Hepatocyte (in vitro differentiated cells): ENCODE measurements at regions not wholly inside any gene's neighbourhood (a gene's known extent, or its start where the extent isn't known, plus 50 kb on each side); places are given as distances from the start of the nearest gene placed in this dataset.

ENCODE experiments used
- DNase-seq: peaks from one replicate; pipeline ENCODE4 v3.0.0-alpha.2; 2016; ENCODE audit warnings: low spot score
- H2AFZ ChIP-seq: fragments of 200-600 bp; sonication (generic); 2 replicates; pipeline ENCODE4 v1.6.0; 2016; ENCODE audit warnings: antibody characterized with exemption, mild to moderate bottlenecking
- H3K27ac ChIP-seq: fragments of 200-600 bp; sonication (generic); 2 replicates; pipeline ENCODE4 v1.5.1; 2016; ENCODE audit warnings: mild to moderate bottlenecking
- H3K27me3 ChIP-seq: fragments of 200-600 bp; sonication (generic); 2 replicates; pipeline ENCODE4 v1.6.1; 2016
- H3K36me3 ChIP-seq: fragments of 200-600 bp; sonication (generic); replicated peaks from 2 replicates; pipeline ENCODE4 v1.5.1; 2016; ENCODE audit warnings: low read depth; ENCODE audit not compliant: insufficient read depth
- H3K4me1 ChIP-seq: fragments of 200-600 bp; sonication (generic); 2 replicates; pipeline ENCODE4 v1.5.1; 2016; ENCODE audit warnings: mild to moderate bottlenecking, moderate library complexity; ENCODE audit not compliant: insufficient read depth
- H3K4me2 ChIP-seq: fragments of 200-600 bp; sonication (generic); 2 replicates; pipeline ENCODE4 v1.6.0; 2016
- H3K4me3 ChIP-seq: fragments of 200-600 bp; sonication (generic); 2 replicates; pipeline ENCODE4 v1.5.1; 2016; ENCODE audit warnings: mild to moderate bottlenecking
- H3K79me2 ChIP-seq: fragments of 200-600 bp; sonication (generic); 2 replicates; pipeline ENCODE4 v1.6.0; 2017; ENCODE audit warnings: mild to moderate bottlenecking
- H3K9me2 ChIP-seq: fragments of 200-600 bp; sonication (generic); replicated peaks from 2 replicates; pipeline ENCODE4 v1.6.0; 2017; ENCODE audit warnings: mild to moderate bottlenecking; ENCODE audit not compliant: insufficient read depth
- H3K9me3 ChIP-seq: fragments of 200-600 bp; sonication (generic); 2 replicates; pipeline ENCODE4 v1.5.1; 2016; ENCODE audit warnings: low read depth, mild to moderate bottlenecking
- H4K20me1 ChIP-seq: fragments of 200-600 bp; sonication (generic); 2 replicates; pipeline ENCODE4 v1.6.0; 2016; ENCODE audit warnings: mild to moderate bottlenecking; ENCODE audit not compliant: insufficient read depth, poor library complexity, severe bottlenecking
- CTCF ChIP-seq: fragments of 200-600 bp; sonication (generic); IDR thresholded peaks from 2 replicates; pipeline ENCODE4 v1.5.1; 2016; ENCODE audit warnings: antibody characterized with exemption, mild to moderate bottlenecking; ENCODE audit not compliant: poor library complexity
- EZH2 ChIP-seq: fragments of 200-600 bp; sonication (generic); IDR thresholded peaks from 2 replicates; pipeline ENCODE4 v1.6.1; 2016; ENCODE audit warnings: antibody characterized with exemption, mild to moderate bottlenecking, borderline replicate concordance
- EZH2phosphoT487 ChIP-seq: fragments of 200-600 bp; sonication (generic); IDR thresholded peaks from one replicate; pipeline ENCODE4 v1.6.1; 2018; ENCODE audit warnings: antibody characterized with exemption, mild to moderate bottlenecking, low read depth, moderate library complexity; ENCODE audit not compliant: unreplicated experiment, severe bottlenecking
- WGBS: methylation state at CpG from one replicate; pipeline ENCODE4 v1.1.6; 2016; ENCODE audit warnings: low lambda C conversion rate; ENCODE audit errors: missing lambda C conversion rate; 5-methylcytosine and 5-hydroxymethylcytosine counted together

GRCh38 chr2:15751477-15751876 lies 159.8 kb downstream of the DDX1 start:
- no peak for TF ChIP-seq EZH2
- no peak for TF ChIP-seq EZH2phosphoT487
- no peak for TF ChIP-seq CTCF
- H3K79me2 ChIP-seq: no peaks in the 10 kb centered on the region
- no peak overlapping the region for H3K27ac ChIP-seq
- H3K27me3 ChIP-seq: no peaks in the 10 kb centered on the region
- no peaks in the 10 kb centered on the region for H3K9me3 ChIP-seq
- peaks cover 7% of the 10 kb centered on the region for H3K4me1 ChIP-seq
- no peak overlapping the region for H3K4me2 ChIP-seq
- H2AFZ ChIP-seq: no peak overlapping the region
- no peak for DNase-seq
- no peaks in the 10 kb centered on the region for H3K9me2 ChIP-seq
- 89% methylated on average over 2 of the region's 2 CpGs for WGBS
- H3K36me3 ChIP-seq: no peaks in the 10 kb centered on the region
- no peak overlapping the region for H3K4me3 ChIP-seq
- H4K20me1 ChIP-seq: no peaks in the 10 kb centered on the region

GRCh38 chr2:15752552-15753232 lies 161.0 kb downstream of the DDX1 start:
- WGBS: 62% methylated on average over 2 of the region's 2 CpGs
- H3K4me2 ChIP-seq: no peak overlapping the region
- H3K4me3 ChIP-seq: no peak overlapping the region
- H3K27me3 ChIP-seq: no peaks in the 10 kb centered on the region
- H3K4me1 ChIP-seq: peaks cover 5% of the 10 kb centered on the region
- no peaks in the 10 kb centered on the region for H3K9me2 ChIP-seq
- H3K27ac ChIP-seq: no peak overlapping the region
- no peaks in the 10 kb centered on the region for H4K20me1 ChIP-seq
- H3K36me3 ChIP-seq: no peaks in the 10 kb centered on the region
- no peaks in the 10 kb centered on the region for H3K79me2 ChIP-seq
- H3K9me3 ChIP-seq: no peaks in the 10 kb centered on the region
- no peak for DNase-seq
- no peak for TF ChIP-seq EZH2phosphoT487
- TF ChIP-seq CTCF: no peak
- TF ChIP-seq EZH2: no peak
- H2AFZ ChIP-seq: no peak overlapping the region

GRCh38 chr2:15753233-15753798 lies 161.6 kb downstream of the DDX1 start:
- no peak overlapping the region for H3K4me2 ChIP-seq
- no peaks in the 10 kb centered on the region for H4K20me1 ChIP-seq
- no peaks in the 10 kb centered on the region for H3K4me1 ChIP-seq
- 81% methylated on average over 7 of the region's 7 CpGs for WGBS
- H3K9me2 ChIP-seq: no peaks in the 10 kb centered on the region
- no peak for DNase-seq
- H3K27me3 ChIP-seq: no peaks in the 10 kb centered on the region
- no peaks in the 10 kb centered on the region for H3K36me3 ChIP-seq
- H2AFZ ChIP-seq: no peak overlapping the region
- no peak overlapping the region for H3K27ac ChIP-seq
- TF ChIP-seq EZH2 (no peak), CTCF (no peak), EZH2phosphoT487 (no peak)
- no peak overlapping the region for H3K4me3 ChIP-seq
- no peaks in the 10 kb centered on the region for H3K9me3 ChIP-seq
- no peaks in the 10 kb centered on the region for H3K79me2 ChIP-seq
